ENCODE measurements at regions not wholly inside any gene's neighbourhood (a gene's known extent, or its start where the extent isn't known, plus 50 kb on each side); places are given as distances from the start of the nearest gene placed in this dataset.

DNA sequence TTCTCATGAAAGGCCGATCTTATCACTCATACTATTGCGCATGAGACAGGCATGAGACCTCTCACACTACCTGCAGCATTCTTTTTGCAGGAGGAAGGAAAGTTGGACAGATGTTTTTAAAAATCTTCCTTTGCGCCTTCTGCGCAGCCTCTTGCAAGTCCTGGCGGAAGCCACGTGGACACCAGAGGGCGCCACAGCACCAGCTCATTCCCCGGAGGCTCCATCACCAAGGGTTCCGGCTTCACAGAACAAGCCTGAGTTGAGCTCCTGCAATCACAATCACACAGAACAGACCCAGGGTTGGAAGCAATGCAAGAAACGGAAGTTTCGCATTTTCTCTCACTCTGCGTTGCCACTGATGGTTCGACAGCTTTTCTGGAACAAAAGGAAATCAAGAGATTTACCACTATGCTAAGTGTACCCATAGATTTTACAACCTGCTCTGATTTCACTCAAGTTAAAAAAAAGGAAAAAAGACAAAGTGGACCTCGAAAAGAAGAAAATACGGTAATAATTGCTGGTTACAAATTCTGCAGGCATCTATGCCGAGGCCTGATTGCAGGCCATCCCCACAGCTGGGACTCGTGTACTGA is 304.7 kb upstream of the MSX2 start:
- WGBS (ENCODE audit: insufficient coverage, insufficient replicate concordance, low lambda C conversion rate, missing lambda C conversion rate): 10% methylated on average over 17 of the region's 17 CpGs
- ChIA-PET RAD21 (ENCODE audit: unreplicated experiment) (interaction anchor here (1.4 to 1.5 kb wide), 4 partner anchors 9 to 519 kb away, joined by 3 to 10 read pairs (median 6); no protein-coding TSS in a partner anchor), SMC1A (ENCODE audit: uncharacterized antibody, unreplicated experiment) (interaction anchor here (0.6 to 1.7 kb wide), 10 partner anchors 8 to 375 kb away, joined by 3 to 5 read pairs (median 3); no protein-coding TSS in a partner anchor), POLR2A (no interaction called here), CTCF (interaction anchor here (0.6 to 2.2 kb wide), 16 partner anchors 9 to 521 kb away, joined by 3 to 56 read pairs (median 4); no protein-coding TSS in a partner anchor)
- intact Hi-C loops (cut with micrococcal nuclease; ENCODE audit: unreplicated experiment) (loop anchor here (1.0 kb wide), 2 partner anchors 374 to 517 kb away; no protein-coding TSS in a partner anchor), in situ Hi-C loops (cut with MboI) (loop anchor here (5.0 to 25.0 kb wide), 2 partner anchors 378 to 518 kb away; no protein-coding TSS in a partner anchor)
- peaks cover 0 to 2% of the 10 kb centered on the region in 2 experiments; a peak in 1 of 4 replicates for H3K27me3 ChIP-seq (replicated peaks in 1 of 2; ENCODE audit: control insufficient read depth in 2 of 2, insufficient read depth in 2 of 2, low read length in 1 of 2)
- FAIRE-seq (peak; percentile 88), DNase-seq (ENCODE audit: low read depth, low spot score) (peak; percentile 15), ATAC-seq (peak; percentile 99)
- no peaks in the 10 kb centered on the region for H3K4me1 ChIP-seq (ENCODE audit: control insufficient read depth, insufficient read depth, low read length)
- no peak overlapping the region for H3K4me2 ChIP-seq (ENCODE audit: control insufficient read depth, insufficient read depth)
- H3K9me3 ChIP-seq (replicated peaks; ENCODE audit: control insufficient read depth, insufficient read depth, low read length): no peaks in the 10 kb centered on the region
- no peak overlapping the region for H3K9ac ChIP-seq (ENCODE audit: control insufficient read depth, insufficient read depth, low read length)
- no peaks in the 10 kb centered on the region for H3K36me3 ChIP-seq (ENCODE audit: control insufficient read depth in 2 of 2, insufficient read depth in 2 of 2, low read length in 1 of 2)
- BruUV-seq (replicated peaks): no TSS peak
- no peak overlapping the region for H3K27ac ChIP-seq (ENCODE audit: control insufficient read depth, insufficient read depth)
- no peak overlapping the region for H2AFZ ChIP-seq (ENCODE audit: control insufficient read depth, low read depth, low read length)
- no peaks in the 10 kb centered on the region for H3K79me2 ChIP-seq (ENCODE audit: control insufficient read depth, insufficient read depth, low read length)
- no peaks in the 10 kb centered on the region for H4K20me1 ChIP-seq (ENCODE audit: control insufficient read depth, insufficient read depth)
- TF ChIP-seq SMC3 (IDR thresholded peaks at IDR 0.05; ENCODE audit: borderline replicate concordance, low read length) (peak; percentile 88), POU2F2 (IDR thresholded peaks at IDR 0.05; ENCODE audit: borderline replicate concordance, low read depth, low read length) (no peak), RAD21 (IDR thresholded peaks at IDR 0.05; ENCODE audit: insufficient read depth, low read depth, low read length) (peak; percentile 86), YY1 (IDR thresholded peaks at IDR 0.05; ENCODE audit: low read depth, low read length) (peak; percentile 69; the same call in 1 of the 2 replicates), ELK1 (IDR thresholded peaks at IDR 0.05; ENCODE audit: low read depth, low read length) (0 out of 2 replicates have a peak, but pooled peaks have one; percentile 41), SIX5 (IDR thresholded peaks at IDR 0.05; ENCODE audit: low read depth, low read length, severe bottlenecking) (no peak)
- TF ChIP-seq, protein P1, sequence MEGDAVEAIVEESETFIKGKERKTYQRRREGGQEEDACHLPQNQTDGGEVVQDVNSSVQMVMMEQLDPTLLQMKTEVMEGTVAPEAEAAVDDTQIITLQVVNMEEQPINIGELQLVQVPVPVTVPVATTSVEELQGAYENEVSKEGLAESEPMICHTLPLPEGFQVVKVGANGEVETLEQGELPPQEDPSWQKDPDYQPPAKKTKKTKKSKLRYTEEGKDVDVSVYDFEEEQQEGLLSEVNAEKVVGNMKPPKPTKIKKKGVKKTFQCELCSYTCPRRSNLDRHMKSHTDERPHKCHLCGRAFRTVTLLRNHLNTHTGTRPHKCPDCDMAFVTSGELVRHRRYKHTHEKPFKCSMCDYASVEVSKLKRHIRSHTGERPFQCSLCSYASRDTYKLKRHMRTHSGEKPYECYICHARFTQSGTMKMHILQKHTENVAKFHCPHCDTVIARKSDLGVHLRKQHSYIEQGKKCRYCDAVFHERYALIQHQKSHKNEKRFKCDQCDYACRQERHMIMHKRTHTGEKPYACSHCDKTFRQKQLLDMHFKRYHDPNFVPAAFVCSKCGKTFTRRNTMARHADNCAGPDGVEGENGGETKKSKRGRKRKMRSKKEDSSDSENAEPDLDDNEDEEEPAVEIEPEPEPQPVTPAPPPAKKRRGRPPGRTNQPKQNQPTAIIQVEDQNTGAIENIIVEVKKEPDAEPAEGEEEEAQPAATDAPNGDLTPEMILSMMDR (IDR thresholded peaks at IDR 0.05 in 2 of 3, conservative IDR thresholded peaks at IDR 0.05 in 1 of 3; ENCODE audit: control insufficient read depth in 2 of 3, extremely low read depth in 1 of 3, insufficient read depth in 1 of 3, low read depth in 3 of 3, low read length in 3 of 3): peak; percentile 90 to 94 (median 93)
- H3K4me3 ChIP-seq: no peak overlapping the region

Data from GM12878 (cell line).